ENCODE measurements at regions not wholly inside any gene's neighbourhood (a gene's known extent, or its start where the extent isn't known, plus 50 kb on each side); places are given as distances from the start of the nearest gene placed in this dataset.

DNA sequence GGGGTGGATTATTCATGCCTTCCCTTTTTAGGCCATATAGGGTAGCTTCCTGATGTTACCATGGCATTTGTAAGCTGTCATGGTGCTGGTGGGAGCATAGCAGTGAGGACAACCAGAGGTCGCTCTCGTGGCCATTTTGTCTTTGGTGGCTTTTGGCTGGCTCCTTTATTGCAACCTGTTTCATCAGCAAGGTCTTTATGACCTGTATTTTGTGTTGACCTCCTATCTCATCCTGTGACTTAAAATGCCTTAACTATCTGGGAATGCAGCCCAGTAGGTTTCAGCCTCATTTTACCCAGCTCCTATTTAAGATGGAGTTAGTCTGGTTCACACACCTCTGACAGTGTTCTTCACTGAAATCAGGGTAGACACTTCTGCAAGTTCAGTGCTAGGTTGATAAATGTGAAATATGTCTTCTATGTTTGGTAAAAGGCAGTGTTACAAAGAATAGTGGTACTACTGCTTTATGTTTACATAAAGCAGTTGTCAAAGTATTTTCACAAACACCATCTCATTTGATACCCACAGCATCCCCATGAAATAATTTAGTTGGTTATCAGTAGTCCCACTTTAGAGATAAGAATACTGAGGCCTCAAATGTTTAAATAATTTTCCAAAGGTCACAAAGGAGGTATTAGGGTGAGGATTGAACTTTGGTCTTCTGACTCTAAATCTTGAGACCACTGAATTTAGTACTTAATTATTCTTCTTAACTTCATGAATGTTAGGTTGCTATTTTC, 77.1 kb upstream of the C4orf54 start:
- TF ChIP-seq, protein P1, sequence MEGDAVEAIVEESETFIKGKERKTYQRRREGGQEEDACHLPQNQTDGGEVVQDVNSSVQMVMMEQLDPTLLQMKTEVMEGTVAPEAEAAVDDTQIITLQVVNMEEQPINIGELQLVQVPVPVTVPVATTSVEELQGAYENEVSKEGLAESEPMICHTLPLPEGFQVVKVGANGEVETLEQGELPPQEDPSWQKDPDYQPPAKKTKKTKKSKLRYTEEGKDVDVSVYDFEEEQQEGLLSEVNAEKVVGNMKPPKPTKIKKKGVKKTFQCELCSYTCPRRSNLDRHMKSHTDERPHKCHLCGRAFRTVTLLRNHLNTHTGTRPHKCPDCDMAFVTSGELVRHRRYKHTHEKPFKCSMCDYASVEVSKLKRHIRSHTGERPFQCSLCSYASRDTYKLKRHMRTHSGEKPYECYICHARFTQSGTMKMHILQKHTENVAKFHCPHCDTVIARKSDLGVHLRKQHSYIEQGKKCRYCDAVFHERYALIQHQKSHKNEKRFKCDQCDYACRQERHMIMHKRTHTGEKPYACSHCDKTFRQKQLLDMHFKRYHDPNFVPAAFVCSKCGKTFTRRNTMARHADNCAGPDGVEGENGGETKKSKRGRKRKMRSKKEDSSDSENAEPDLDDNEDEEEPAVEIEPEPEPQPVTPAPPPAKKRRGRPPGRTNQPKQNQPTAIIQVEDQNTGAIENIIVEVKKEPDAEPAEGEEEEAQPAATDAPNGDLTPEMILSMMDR (IDR thresholded peaks at IDR 0.05) = no peak
- no peak for TF ChIP-seq POLR2A (IDR thresholded peaks at IDR 0.05)
